ENCODE measurements at regions not wholly inside any gene's neighbourhood (a gene's known extent, or its start where the extent isn't known, plus 50 kb on each side); places are given as distances from the start of the nearest gene placed in this dataset.

DNA sequence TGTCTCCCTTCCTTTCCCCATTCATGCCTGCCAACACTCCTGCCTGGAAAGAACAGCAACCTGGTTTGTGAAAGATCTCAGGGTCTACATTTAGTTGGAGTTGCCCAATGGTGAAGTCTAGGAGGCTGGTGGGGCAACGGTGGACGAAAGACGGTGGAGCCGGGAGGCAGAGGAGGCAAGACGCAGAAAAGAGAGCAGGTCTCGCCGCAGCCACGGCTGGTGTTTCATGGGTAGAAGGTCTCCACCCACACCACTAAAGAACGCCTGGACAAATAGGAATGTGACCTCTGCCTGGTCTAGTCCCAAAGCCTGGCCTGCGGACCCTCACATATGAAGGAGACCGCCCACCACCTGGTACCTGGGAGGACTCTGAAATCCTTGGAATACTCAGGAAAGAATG, 185.6 kb downstream of the ALG10 start:
- Mint-ChIP-seq H3K36me3 (peaks cover 7 to 11% of the 10 kb centered on the region in 2 donors), H3K27me3 (no peaks in the 10 kb centered on the region), H3K4me1 (peaks cover 14 to 22% of the 10 kb centered on the region in 2 donors), H3K4me3 (no peak overlapping the region), H3K9me3 (peaks cover 0 to 4% of the 10 kb centered on the region in 2 donors), H3K27ac (no peak overlapping the region)
- no peak for ATAC-seq (replicated peaks)
- DNase-seq = no peak

DNA sequence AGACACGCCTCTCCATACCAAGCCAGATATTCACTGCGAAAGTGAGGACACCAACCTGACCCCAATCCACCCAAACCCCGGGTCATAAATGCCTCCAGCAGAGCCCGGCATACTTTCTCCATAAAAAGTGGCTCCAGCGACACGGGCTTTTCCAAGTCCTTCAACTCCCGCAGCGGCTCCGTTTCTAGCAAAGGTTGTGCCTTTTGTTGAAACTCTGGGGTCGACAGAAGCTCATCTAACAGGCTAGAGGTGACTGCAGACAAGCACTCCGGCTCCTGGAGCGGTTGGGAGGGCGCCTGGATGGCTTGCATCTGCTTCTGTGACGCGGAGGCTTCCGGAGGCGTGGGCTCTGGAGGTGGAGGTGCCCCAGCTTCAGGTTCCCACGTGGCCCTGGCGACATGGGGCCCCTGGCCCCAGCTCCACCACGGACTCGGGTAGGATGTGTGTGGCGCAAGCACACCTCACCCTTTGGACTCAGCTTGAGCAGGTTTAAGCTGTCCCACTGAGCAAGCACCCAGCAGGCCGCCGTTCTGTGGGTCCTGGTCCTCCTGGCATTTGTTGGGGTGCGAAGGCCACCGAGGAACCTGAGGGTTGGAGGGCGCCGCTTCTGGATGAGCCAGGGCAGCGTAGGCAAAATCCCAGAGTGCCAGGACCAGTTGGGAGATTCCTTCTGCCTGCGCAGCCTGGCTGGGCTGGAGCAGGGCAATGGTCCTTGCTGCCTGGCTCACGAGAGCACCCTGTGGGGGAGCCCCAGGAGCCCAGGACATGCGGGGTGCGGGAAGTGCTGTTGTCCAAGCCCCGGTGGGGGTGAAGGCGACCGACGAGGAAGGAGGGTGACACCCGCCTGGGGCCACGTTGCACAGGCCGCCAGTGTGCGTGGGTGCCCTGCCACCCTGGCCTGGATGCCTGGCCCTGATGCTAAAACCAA, 186.3 kb downstream of the ALG10 start:
- H3K36me3 Mint-ChIP-seq = peaks cover 7 to 11% of the 10 kb centered on the region in 2 donors
- H3K27me3 Mint-ChIP-seq = no peaks in the 10 kb centered on the region
- ATAC-seq (replicated peaks) (no peak), DNase-seq (no peak)
- H3K4me1 Mint-ChIP-seq = peaks cover 12 to 20% of the 10 kb centered on the region in 2 donors
- H3K27ac Mint-ChIP-seq = no peak overlapping the region
- H3K4me3 Mint-ChIP-seq = no peak overlapping the region
- peaks cover 0 to 4% of the 10 kb centered on the region in 2 donors for H3K9me3 Mint-ChIP-seq

DNA sequence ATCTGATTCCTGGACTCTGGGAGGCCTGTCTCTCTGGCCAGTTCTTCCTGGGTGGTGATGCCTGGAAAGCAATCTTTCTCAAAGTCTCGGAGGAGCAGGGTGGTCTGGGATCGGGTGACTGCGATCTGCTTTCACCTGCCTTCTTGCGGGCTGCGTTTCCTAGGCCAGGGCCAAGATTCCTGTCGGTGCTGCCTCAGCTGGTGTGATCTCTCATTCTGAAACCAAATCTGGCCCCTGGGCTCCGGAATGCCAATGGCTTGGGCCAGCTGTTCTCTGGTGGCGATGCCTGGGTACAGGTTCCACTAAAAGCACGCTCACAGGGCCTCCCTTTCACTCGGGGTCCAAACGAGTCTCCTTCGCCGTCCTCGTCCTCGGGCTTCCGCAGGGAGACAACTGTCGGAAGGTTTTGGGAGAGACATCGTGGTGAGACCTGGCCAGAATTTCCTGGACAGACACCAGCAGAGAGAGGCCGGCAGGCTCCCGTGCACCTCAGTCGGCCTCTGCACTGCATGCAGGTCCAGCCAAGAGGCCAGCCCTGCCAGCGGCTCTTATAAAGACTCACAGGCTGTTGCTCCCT, 187.1 kb downstream of the ALG10 start:
- ATAC-seq (replicated peaks) (no peak), DNase-seq (no peak)
- Mint-ChIP-seq H3K4me3 (no peak overlapping the region), H3K27ac (no peak overlapping the region), H3K9me3 (peaks cover 0 to 4% of the 10 kb centered on the region in 2 donors), H3K4me1 (peaks cover 7 to 12% of the 10 kb centered on the region in 2 donors), H3K36me3 (peaks cover 7 to 11% of the 10 kb centered on the region in 2 donors), H3K27me3 (no peaks in the 10 kb centered on the region)

DNA sequence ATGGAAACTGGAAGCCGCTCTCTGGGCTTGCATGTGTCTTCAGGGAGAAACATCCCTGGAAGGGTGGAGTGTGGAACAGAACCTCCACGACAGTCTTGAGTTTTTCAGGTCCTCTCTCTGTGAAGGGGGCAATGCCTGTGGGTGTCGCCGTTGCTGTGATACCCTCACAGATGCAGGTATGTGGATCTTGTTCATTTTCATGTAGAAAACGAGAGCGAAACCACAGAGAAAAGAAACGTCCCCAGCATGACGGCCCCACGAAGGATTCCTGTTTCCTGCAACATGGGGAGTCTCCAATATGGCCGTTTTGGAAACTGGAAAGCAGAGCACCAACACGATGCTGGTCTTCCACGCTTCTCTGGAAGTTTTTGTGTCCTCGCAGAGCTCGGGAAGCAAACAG, 187.9 kb downstream of the ALG10 start:
- peaks cover 3 to 6% of the 10 kb centered on the region in 2 donors for H3K4me1 Mint-ChIP-seq
- H3K27me3 Mint-ChIP-seq = no peaks in the 10 kb centered on the region
- H3K4me3 Mint-ChIP-seq = no peak overlapping the region
- ATAC-seq (replicated peaks) (no peak), DNase-seq (no peak)
- peaks cover 7 to 11% of the 10 kb centered on the region in 2 donors for H3K36me3 Mint-ChIP-seq
- H3K9me3 Mint-ChIP-seq = peaks cover 0 to 4% of the 10 kb centered on the region in 2 donors
- H3K27ac Mint-ChIP-seq = no peak overlapping the region

DNA sequence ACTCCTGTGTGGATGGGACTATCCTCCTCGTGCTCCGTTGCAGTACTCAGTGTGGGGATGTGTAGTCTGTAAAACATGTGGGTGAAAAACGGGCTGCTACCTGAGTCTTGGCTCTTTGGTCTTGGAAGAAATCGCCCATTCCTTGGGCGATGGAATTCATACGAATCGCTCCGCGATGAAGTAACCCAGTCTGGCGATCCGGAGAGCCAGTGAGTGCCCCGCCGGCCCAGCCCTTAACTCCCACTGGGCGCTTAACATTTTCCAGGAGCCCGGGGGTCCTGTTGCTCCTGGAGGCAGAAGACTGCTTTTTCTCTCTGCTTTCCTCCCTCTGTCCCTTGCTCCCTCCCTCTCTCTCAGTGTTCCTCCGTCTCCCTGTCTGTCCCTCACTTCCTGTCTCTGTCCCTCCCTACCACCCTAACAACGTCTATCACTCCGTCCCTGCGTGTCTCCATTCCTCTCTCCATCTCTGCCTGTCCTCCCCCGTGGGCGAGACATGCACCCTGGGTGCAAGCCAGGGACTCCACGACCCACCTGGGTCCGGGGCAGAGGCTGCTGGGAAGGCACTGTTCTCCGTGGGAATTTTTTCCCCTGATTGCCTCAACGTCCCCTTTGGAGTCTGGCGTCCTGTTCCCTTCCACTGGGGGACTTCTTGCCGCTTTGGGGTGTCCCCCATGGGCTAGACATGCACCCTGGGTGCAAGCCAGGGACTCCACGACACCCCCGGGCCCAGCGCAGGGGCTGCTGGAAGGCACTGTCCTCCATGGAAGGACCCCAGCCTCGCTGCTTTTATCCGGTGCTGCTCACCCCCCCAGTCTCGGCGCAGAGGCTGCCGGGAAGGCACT, 188.6 kb downstream of the ALG10 start:
- DNase-seq (no peak), ATAC-seq (replicated peaks) (no peak)
- peaks cover 0 to 4% of the 10 kb centered on the region in 2 donors for H3K9me3 Mint-ChIP-seq
- H3K27me3 Mint-ChIP-seq = no peaks in the 10 kb centered on the region
- peaks cover 7 to 15% of the 10 kb centered on the region in 2 donors for H3K36me3 Mint-ChIP-seq
- peaks cover 2 to 3% of the 10 kb centered on the region in 2 donors for H3K4me1 Mint-ChIP-seq
- no peak overlapping the region for H3K4me3 Mint-ChIP-seq
- peak overlapping the region; percentile 42 for H3K27ac Mint-ChIP-seq

DNA sequence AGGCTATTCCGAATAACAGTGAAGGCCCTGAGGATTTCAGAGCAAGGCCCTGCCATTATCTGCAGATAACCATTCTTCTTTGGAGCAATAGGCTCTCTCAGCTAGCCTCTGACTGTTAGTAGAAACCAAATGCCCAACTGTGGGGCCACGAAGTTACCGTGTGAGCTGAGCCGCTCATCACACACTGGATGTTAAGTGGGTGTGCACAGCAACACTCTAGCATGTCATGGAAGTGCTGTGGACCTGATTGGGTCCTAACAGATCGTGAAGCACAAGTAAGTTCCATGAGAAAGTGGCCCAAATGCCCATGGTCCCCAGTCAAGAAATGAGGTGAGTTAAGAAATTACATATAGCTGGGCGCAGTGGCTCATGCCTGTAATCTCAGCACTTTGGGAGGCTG, 190.4 kb downstream of the ALG10 start:
- Mint-ChIP-seq H3K9me3 (no peaks in the 10 kb centered on the region), H3K27me3 (no peaks in the 10 kb centered on the region), H3K4me3 (no peak overlapping the region), H3K4me1 (no peaks in the 10 kb centered on the region), H3K27ac (no peak overlapping the region), H3K36me3 (peaks cover 5 to 19% of the 10 kb centered on the region in 2 donors)
- ATAC-seq (replicated peaks) (no peak), DNase-seq (no peak)

DNA sequence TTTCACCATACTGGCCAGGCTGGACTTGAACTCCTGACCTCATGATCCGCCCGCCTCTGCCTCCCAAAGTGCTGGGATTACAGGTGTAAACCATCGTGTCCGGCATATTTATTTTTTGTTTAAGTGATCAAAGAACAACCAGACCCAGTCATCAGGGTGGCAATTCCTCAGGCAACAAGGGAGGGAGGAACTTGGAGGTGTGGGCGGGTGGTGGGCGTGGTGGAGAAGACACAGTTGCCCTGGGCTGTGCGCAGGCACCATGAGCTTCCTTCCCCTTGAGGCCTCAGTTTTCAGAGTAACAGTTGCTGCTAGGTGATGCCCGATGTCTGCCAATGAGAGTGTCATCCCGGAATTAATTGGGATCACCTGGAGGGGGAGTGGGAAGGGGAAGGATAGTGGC, 191.7 kb downstream of the ALG10 start:
- DNase-seq (no peak), ATAC-seq (replicated peaks) (no peak)
- H3K27me3 Mint-ChIP-seq = peaks cover 6 to 7% of the 10 kb centered on the region in 2 donors
- H3K36me3 Mint-ChIP-seq = peaks cover 4 to 15% of the 10 kb centered on the region in 2 donors
- no peaks in the 10 kb centered on the region for H3K9me3 Mint-ChIP-seq
- no peak overlapping the region for H3K4me3 Mint-ChIP-seq
- no peak overlapping the region for H3K27ac Mint-ChIP-seq
- H3K4me1 Mint-ChIP-seq = peaks cover 3 to 10% of the 10 kb centered on the region in 2 donors

DNA sequence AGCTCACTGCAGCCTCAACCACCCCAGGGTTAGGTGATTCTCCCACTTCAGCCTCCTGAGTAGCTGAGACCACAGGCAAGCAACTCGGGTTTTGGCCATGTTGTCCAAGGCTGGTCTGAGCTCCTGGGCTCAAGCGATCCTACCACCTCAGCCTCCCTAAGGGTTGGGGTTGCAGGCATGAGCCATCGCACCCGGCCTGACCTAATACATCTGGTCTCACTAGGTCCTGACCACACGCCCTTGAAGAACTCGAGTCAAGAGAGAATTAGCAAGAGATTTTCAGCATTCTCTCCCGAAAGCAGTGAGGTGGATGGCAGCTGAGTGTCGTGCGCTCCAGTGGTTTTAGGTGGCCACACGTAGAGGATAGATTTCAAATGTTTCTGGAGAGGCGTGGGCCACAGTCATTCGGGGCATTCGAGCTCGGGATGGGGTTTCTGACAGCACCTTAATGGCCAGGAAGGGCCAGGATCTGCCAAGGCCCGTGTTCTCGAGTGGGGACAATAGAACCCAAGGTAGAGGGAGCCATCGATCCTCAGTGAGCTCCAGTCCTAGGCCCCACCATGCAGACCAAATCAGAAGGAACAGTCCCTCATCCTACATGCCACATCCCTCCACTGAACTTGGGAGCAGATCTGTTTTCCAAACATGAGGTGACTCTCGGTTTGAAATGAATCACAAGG, 193.1 kb downstream of the ALG10 start:
- H3K9me3 Mint-ChIP-seq = no peaks in the 10 kb centered on the region
- peaks cover 5 to 18% of the 10 kb centered on the region in 2 donors for H3K4me1 Mint-ChIP-seq
- H3K4me3 Mint-ChIP-seq = no peak overlapping the region
- ATAC-seq (replicated peaks) = no peak
- no peak overlapping the region for H3K27ac Mint-ChIP-seq
- H3K27me3 Mint-ChIP-seq = peaks cover 10 to 11% of the 10 kb centered on the region in 2 donors
- peaks cover 0 to 15% of the 10 kb centered on the region in 2 donors for H3K36me3 Mint-ChIP-seq
- no peak for DNase-seq

DNA sequence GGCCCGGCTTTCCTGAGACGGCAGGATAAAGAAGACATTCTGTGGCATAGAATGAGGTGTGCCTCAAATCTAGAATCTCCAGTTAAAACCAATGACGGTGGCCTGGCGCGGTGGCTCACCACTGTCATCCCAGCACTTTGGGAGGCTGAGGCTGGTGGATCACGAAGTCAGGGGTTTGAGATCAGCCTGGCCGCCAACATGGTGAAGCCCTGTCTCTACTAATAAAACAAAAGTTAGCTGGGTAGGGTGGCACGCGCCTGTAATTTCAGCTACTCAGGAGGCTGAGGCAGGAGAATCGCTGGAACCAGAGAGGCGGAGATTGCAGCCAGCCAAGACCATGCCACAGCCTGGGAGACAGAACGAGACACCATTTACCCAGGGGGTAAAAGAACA, 193.6 kb downstream of the ALG10 start:
- Mint-ChIP-seq H3K4me1 (peaks cover 5 to 18% of the 10 kb centered on the region in 2 donors), H3K36me3 (peaks cover 0 to 12% of the 10 kb centered on the region in 2 donors), H3K4me3 (no peak overlapping the region), H3K27ac (no peak overlapping the region), H3K27me3 (peaks cover 10 to 11% of the 10 kb centered on the region in 2 donors), H3K9me3 (no peaks in the 10 kb centered on the region)
- no peak for DNase-seq
- no peak for ATAC-seq (replicated peaks)

DNA sequence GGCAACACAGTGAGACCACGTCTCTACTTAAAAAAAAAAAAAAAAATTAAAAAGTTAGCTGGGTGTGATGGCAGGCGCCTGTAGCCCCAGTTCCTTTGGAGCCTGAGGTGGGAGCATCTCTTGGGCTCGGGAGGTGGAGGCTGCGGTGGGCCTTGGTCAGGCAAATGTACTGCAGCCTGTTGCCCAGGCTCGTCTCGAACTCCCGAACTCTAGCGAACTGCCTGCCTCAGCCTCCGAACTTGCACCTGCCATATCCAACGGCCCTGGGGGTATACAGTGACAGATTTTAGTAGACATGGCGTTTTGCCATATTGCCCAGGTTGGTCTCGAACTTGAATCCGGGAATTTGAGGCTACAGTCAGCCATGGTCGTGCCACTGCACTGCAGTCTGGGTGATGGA, 195.4 kb downstream of the ALG10 start:
- DNase-seq (no peak), ATAC-seq (replicated peaks) (no peak)
- Mint-ChIP-seq H3K9me3 (no peaks in the 10 kb centered on the region), H3K27ac (no peak overlapping the region), H3K4me3 (no peak overlapping the region), H3K36me3 (peaks cover 0 to 11% of the 10 kb centered on the region in 2 donors), H3K27me3 (peaks cover 10 to 11% of the 10 kb centered on the region in 2 donors), H3K4me1 (peaks cover 5 to 31% of the 10 kb centered on the region in 2 donors)

DNA sequence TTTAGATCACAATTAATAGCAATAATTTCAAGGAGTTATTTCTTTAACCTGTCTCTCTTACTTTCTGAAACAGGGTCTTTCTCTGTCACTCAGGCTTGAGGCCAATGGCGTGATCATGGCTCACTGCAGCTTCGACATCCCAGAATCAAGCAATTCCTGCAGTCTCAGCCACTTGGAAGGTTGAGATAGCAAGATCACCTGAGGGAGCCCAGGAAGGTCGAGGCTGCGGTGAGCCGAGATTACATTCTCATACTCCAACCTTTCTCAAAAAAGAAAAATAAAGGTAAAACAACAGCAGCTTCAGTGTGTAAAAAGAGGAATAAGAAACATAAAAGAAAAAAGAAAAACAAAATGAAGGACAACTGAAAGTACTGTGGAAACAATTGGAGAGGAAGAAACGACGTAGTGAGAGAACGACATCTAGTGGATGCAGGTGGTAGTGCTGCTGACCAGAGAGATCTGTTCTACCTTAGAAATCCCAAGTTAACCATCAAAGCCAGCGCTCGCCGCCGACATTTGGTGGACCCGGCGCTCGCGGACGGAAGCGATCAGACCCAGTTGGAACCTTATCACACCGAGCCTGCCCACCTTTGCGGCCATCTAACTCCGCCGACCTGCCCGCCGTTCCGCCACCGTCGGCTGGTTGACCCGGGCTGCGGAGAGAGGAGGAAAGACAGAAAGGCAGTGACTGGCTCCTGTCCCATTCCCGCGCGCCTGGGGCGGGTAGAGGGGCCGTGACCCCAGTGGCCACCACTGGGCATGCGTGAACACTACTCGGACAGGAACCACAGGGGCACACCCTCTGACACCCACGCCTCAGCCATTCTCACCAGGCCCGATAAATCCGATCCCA, 196.1 kb downstream of the ALG10 start:
- Mint-ChIP-seq H3K9me3 (no peaks in the 10 kb centered on the region), H3K27me3 (peaks cover 10 to 11% of the 10 kb centered on the region in 2 donors), H3K4me1 (peaks cover 5 to 31% of the 10 kb centered on the region in 2 donors), H3K36me3 (peaks cover 0 to 11% of the 10 kb centered on the region in 2 donors), H3K27ac (peak overlapping the region; percentile 70), H3K4me3 (peak overlapping the region; percentile 82 to 96)
- DNase-seq = peak; percentile 63
- ATAC-seq (replicated peaks) = peak; percentile 88

DNA sequence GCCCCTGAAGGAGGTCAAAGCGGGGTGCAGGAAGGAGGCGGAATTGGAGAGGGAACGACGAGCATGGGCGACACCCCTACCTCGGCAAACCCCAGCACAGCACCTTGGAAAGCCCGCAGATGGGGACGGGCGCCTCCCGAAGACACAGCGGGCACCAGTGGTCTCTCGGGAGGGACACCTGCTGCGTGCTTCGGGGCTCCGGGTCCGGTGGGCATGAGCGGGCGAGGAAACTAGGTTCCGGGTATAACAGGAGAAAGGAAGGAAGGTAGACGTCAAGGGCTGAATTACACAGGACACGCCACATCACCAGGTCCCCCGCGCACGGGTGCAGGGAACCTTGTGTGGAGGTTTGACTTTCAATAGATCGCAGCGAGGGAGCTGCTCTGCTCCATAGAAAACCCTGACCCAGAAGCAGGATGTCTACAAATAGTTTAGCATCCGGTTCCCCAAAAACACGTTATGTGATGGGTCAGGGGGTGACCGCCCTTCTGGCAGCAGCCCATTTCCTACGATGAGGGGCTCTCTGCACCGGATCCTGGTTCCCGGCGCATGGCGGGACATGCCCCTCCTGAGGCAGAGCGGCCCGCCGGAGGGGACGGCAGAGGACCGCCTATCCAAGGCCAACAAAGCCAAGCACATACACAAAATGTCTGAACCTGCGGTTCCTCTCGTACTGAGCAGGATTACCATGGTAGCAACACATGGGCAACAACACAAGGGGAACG, 196.9 kb downstream of the ALG10 start:
- H3K4me3 Mint-ChIP-seq = peak overlapping the region; percentile 82 to 96
- peaks cover 5 to 31% of the 10 kb centered on the region in 2 donors for H3K4me1 Mint-ChIP-seq
- peaks cover 0 to 11% of the 10 kb centered on the region in 2 donors for H3K36me3 Mint-ChIP-seq
- peaks cover 10 to 11% of the 10 kb centered on the region in 2 donors for H3K27me3 Mint-ChIP-seq
- peak overlapping the region; percentile 70 for H3K27ac Mint-ChIP-seq
- peak; percentile 46 to 66 for ATAC-seq (replicated peaks)
- DNase-seq = peak; percentile 27
- no peaks in the 10 kb centered on the region for H3K9me3 Mint-ChIP-seq
